Suprapubic skin (tissue), 4 donors: ENCODE measurements at regions not wholly inside any gene's neighbourhood (a gene's known extent, or its start where the extent isn't known, plus 50 kb on each side); places are given as distances from the start of the nearest gene placed in this dataset.

Experiments
- DNase-seq, 2 donors: peaks; one replicate each; pipeline ENCODE4 v3.0.0-alpha.2; 2019; ENCODE audit warnings: low spot score in 2 of 2
- H3K27ac ChIP-seq: fragments of 200-600 bp; sonication (generic); one replicate; pipeline ENCODE4 v1.5.1; 2019
- H3K27me3 ChIP-seq: fragments of 200-600 bp; sonication (generic); one replicate; pipeline ENCODE4 v1.5.1; 2019
- H3K36me3 ChIP-seq: fragments of 200-600 bp; sonication (generic); one replicate; pipeline ENCODE4 v1.5.1; 2019
- H3K4me1 ChIP-seq: fragments of 200-600 bp; sonication (generic); one replicate; pipeline ENCODE4 v1.5.1; 2019
- H3K4me3 ChIP-seq: fragments of 200-600 bp; sonication (generic); one replicate; pipeline ENCODE4 v1.5.1; 2019; ENCODE audit warnings: mild to moderate bottlenecking
- H3K9me3 ChIP-seq: fragments of 200-600 bp; sonication (generic); one replicate; pipeline ENCODE4 v1.5.1; 2019
- CTCF ChIP-seq, 2 donors: fragments of 200-600 bp in 1 of 2; fragments of 450-650 bp in 1 of 2; sonication (generic) in 1 of 2; IDR thresholded peaks; one replicate each; pipeline ENCODE4 v1.5.1; 2016 to 2019; ENCODE audit warnings: antibody characterized with exemption in 2 of 2, mild to moderate bottlenecking in 1 of 2, moderate library complexity in 1 of 2
- EP300 ChIP-seq: sonication (generic); formaldehyde crosslinking; IDR thresholded peaks from one replicate; pipeline ENCODE4 v1.6.1; 2017; ENCODE audit warnings: antibody characterized with exemption
- POLR2A ChIP-seq, 2 donors: fragments of 450-650 bp; IDR thresholded peaks; one replicate each; pipeline ENCODE4 v1.6.1; 2017; ENCODE audit warnings: antibody characterized with exemption in 2 of 2, mild to moderate bottlenecking in 2 of 2, moderate library complexity in 2 of 2
- POLR2AphosphoS5 ChIP-seq, 3 donors: sonication (generic); formaldehyde crosslinking; IDR thresholded peaks; one replicate each; pipeline ENCODE4 v1.6.1; 2017; ENCODE audit warnings: antibody characterized with exemption in 3 of 3
- WGBS: methylation state at CpG from one replicate; pipeline ENCODE4 v1.1.5; 2018; 5-methylcytosine and 5-hydroxymethylcytosine counted together

- DNase-seq: no peak
- Histone ChIP-seq H3K27me3 (peaks cover 5% of the 10 kb centered on the region), H3K27ac (no peak overlapping the region), H3K4me3 (no peak overlapping the region), H3K4me1 (no peaks in the 10 kb centered on the region), H3K9me3 (no peaks in the 10 kb centered on the region), H3K36me3 (no peaks in the 10 kb centered on the region)
- no peak for TF ChIP-seq POLR2AphosphoS5 (IDR thresholded peaks at IDR 0.05)
- TF ChIP-seq CTCF (IDR thresholded peaks at IDR 0.05): no peak
- no peak for TF ChIP-seq POLR2A (IDR thresholded peaks at IDR 0.05)
- TF ChIP-seq EP300: no peak
- WGBS: 54% methylated on average over 3 of the region's 3 CpGs
Observed at GRCh38 chr15:29883126-29883525, 60.9 kb upstream of the TJP1 start.

- 86% methylated on average over 4 of the region's 4 CpGs for WGBS
- Histone ChIP-seq H3K27me3 (peaks cover 5% of the 10 kb centered on the region), H3K4me1 (no peaks in the 10 kb centered on the region), H3K36me3 (no peaks in the 10 kb centered on the region), H3K4me3 (no peak overlapping the region), H3K27ac (no peak overlapping the region), H3K9me3 (no peaks in the 10 kb centered on the region)
- TF ChIP-seq EP300 (no peak), POLR2AphosphoS5 (IDR thresholded peaks at IDR 0.05) (no peak), CTCF (IDR thresholded peaks at IDR 0.05) (no peak), POLR2A (IDR thresholded peaks at IDR 0.05) (no peak)
- DNase-seq: no peak
Observed at GRCh38 chr15:29880886-29881285, 58.6 kb upstream of the TJP1 start.

- TF ChIP-seq CTCF (IDR thresholded peaks at IDR 0.05) (no peak), POLR2AphosphoS5 (IDR thresholded peaks at IDR 0.05) (no peak), POLR2A (IDR thresholded peaks at IDR 0.05) (no peak), EP300 (no peak)
- Histone ChIP-seq H3K4me1 (no peaks in the 10 kb centered on the region), H3K27ac (no peak overlapping the region), H3K9me3 (no peaks in the 10 kb centered on the region), H3K36me3 (no peaks in the 10 kb centered on the region), H3K4me3 (no peak overlapping the region), H3K27me3 (peaks cover 5% of the 10 kb centered on the region)
- 72% methylated on average over 3 of the region's 3 CpGs for WGBS
- no peak for DNase-seq
Observed at GRCh38 chr15:29880341-29880740, 58.1 kb upstream of the TJP1 start.

GRCh38 chr15:29874977-29875376, 52.7 kb upstream of the TJP1 start:
- WGBS: 95% methylated on average over 1 of the region's 1 CpG
- H3K27me3 ChIP-seq: no peaks in the 10 kb centered on the region
- H3K27ac ChIP-seq: no peak overlapping the region
- no peaks in the 10 kb centered on the region for H3K9me3 ChIP-seq
- H3K36me3 ChIP-seq: no peaks in the 10 kb centered on the region
- TF ChIP-seq POLR2AphosphoS5 (IDR thresholded peaks at IDR 0.05): no peak
- no peak for TF ChIP-seq POLR2A (IDR thresholded peaks at IDR 0.05)
- TF ChIP-seq EP300: no peak
- no peak for TF ChIP-seq CTCF (IDR thresholded peaks at IDR 0.05)
- H3K4me1 ChIP-seq: peaks cover 10% of the 10 kb centered on the region
- no peak for DNase-seq
- no peak overlapping the region for H3K4me3 ChIP-seq

- H3K9me3 ChIP-seq: no peaks in the 10 kb centered on the region
- TF ChIP-seq POLR2AphosphoS5 (IDR thresholded peaks at IDR 0.05): no peak
- no peak for TF ChIP-seq CTCF (IDR thresholded peaks at IDR 0.05)
- TF ChIP-seq EP300: no peak
- TF ChIP-seq POLR2A (IDR thresholded peaks at IDR 0.05): no peak
- no peak overlapping the region for H3K4me3 ChIP-seq
- H3K27me3 ChIP-seq: no peaks in the 10 kb centered on the region
- no peaks in the 10 kb centered on the region for H3K36me3 ChIP-seq
- no peak for DNase-seq
- H3K4me1 ChIP-seq: peaks cover 10% of the 10 kb centered on the region
- 71% methylated on average over 9 of the region's 9 CpGs for WGBS
- no peak overlapping the region for H3K27ac ChIP-seq
Observed at GRCh38 chr15:29873947-29874411, 51.7 kb upstream of the TJP1 start.
